BLaER1 (cell line): ENCODE measurements at regions not wholly inside any gene's neighbourhood (a gene's known extent, or its start where the extent isn't known, plus 50 kb on each side); places are given as distances from the start of the nearest gene placed in this dataset.

Experiments used
- H3K27ac ChIP-seq: shearing (Covaris generic); formaldehyde crosslinking; 2 replicates; pipeline ENCODE4 v1.8.1; 2022
- H3K27me3 ChIP-seq: shearing (Covaris generic); formaldehyde crosslinking; 2 replicates; pipeline ENCODE4 v1.8.1; 2022
- H3K36me3 ChIP-seq: shearing (Covaris generic); formaldehyde crosslinking; 2 replicates; pipeline ENCODE4 v1.8.1; 2022
- H3K4me1 ChIP-seq: shearing (Covaris generic); formaldehyde crosslinking; 2 replicates; pipeline ENCODE4 v1.8.1; 2022
- H3K4me2 ChIP-seq: shearing (Covaris generic); formaldehyde crosslinking; 2 replicates; pipeline ENCODE4 v1.8.1; 2022
- H3K4me3 ChIP-seq: shearing (Covaris generic); formaldehyde crosslinking; 2 replicates; pipeline ENCODE4 v1.8.1; 2022
- H3K9ac ChIP-seq: shearing (Covaris generic); formaldehyde crosslinking; 2 replicates; pipeline ENCODE4 v1.8.1; 2022
- H3K9me3 ChIP-seq: shearing (Covaris generic); formaldehyde crosslinking; 2 replicates; pipeline ENCODE4 v1.8.1; 2022
- H4K20me1 ChIP-seq: shearing (Covaris generic); formaldehyde crosslinking; 2 replicates; pipeline ENCODE4 v1.8.1; 2022
- Cebpa-rat ChIP-seq: shearing (Covaris generic); IDR thresholded peaks from 2 replicates; pipeline ENCODE4 v1.8.1; 2022

GRCh38 chr6:85125526-85125925, 324.4 kb upstream of the NT5E start:
- H3K36me3 ChIP-seq = no peaks in the 10 kb centered on the region
- no peaks in the 10 kb centered on the region for H3K9me3 ChIP-seq
- no peak overlapping the region for H3K4me2 ChIP-seq
- no peaks in the 10 kb centered on the region for H4K20me1 ChIP-seq
- no peak for TF ChIP-seq Cebpa-rat
- H3K4me3 ChIP-seq = no peak overlapping the region
- H3K27me3 ChIP-seq = no peaks in the 10 kb centered on the region
- no peaks in the 10 kb centered on the region for H3K4me1 ChIP-seq
- no peak overlapping the region for H3K9ac ChIP-seq
- H3K27ac ChIP-seq = no peak overlapping the region

- no peak overlapping the region for H3K4me3 ChIP-seq
- no peaks in the 10 kb centered on the region for H3K36me3 ChIP-seq
- H3K27me3 ChIP-seq = no peaks in the 10 kb centered on the region
- H3K9me3 ChIP-seq = no peaks in the 10 kb centered on the region
- no peaks in the 10 kb centered on the region for H3K4me1 ChIP-seq
- H3K4me2 ChIP-seq = no peak overlapping the region
- no peaks in the 10 kb centered on the region for H4K20me1 ChIP-seq
- no peak for TF ChIP-seq Cebpa-rat
- no peak overlapping the region for H3K27ac ChIP-seq
- H3K9ac ChIP-seq = no peak overlapping the region
These were observed 325.2 kb upstream of the NT5E start for GRCh38 chr6:85124472-85125354.

- no peak overlapping the region for H3K4me2 ChIP-seq
- H3K9ac ChIP-seq = no peak overlapping the region
- H3K27ac ChIP-seq = no peak overlapping the region
- no peaks in the 10 kb centered on the region for H3K27me3 ChIP-seq
- no peaks in the 10 kb centered on the region for H4K20me1 ChIP-seq
- no peaks in the 10 kb centered on the region for H3K36me3 ChIP-seq
- H3K4me3 ChIP-seq = no peak overlapping the region
- no peaks in the 10 kb centered on the region for H3K4me1 ChIP-seq
- H3K9me3 ChIP-seq = no peaks in the 10 kb centered on the region
- no peak for TF ChIP-seq Cebpa-rat
These were observed 328.7 kb upstream of the NT5E start for GRCh38 chr6:85121158-85121557.

- Histone ChIP-seq H3K4me2 (no peak overlapping the region), H3K36me3 (no peaks in the 10 kb centered on the region), H3K27me3 (no peaks in the 10 kb centered on the region), H3K4me3 (no peak overlapping the region), H3K4me1 (no peaks in the 10 kb centered on the region), H3K9me3 (no peaks in the 10 kb centered on the region), H3K9ac (no peak overlapping the region), H4K20me1 (no peaks in the 10 kb centered on the region), H3K27ac (no peak overlapping the region)
- no peak for TF ChIP-seq Cebpa-rat
These were observed 331.1 kb upstream of the NT5E start for GRCh38 chr6:85118652-85119235.

GRCh38 chr6:85118233-85118632, 331.6 kb upstream of the NT5E start:
- H4K20me1 ChIP-seq = no peaks in the 10 kb centered on the region
- no peak overlapping the region for H3K4me3 ChIP-seq
- H3K9me3 ChIP-seq = no peaks in the 10 kb centered on the region
- no peaks in the 10 kb centered on the region for H3K27me3 ChIP-seq
- no peak overlapping the region for H3K9ac ChIP-seq
- H3K4me2 ChIP-seq = no peak overlapping the region
- TF ChIP-seq Cebpa-rat = no peak
- H3K4me1 ChIP-seq = no peaks in the 10 kb centered on the region
- H3K36me3 ChIP-seq = no peaks in the 10 kb centered on the region
- no peak overlapping the region for H3K27ac ChIP-seq

GRCh38 chr6:85116475-85116874, 333.4 kb upstream of the NT5E start:
- no peak overlapping the region for H3K4me2 ChIP-seq
- no peaks in the 10 kb centered on the region for H3K36me3 ChIP-seq
- no peaks in the 10 kb centered on the region for H4K20me1 ChIP-seq
- no peaks in the 10 kb centered on the region for H3K4me1 ChIP-seq
- H3K4me3 ChIP-seq = no peak overlapping the region
- no peaks in the 10 kb centered on the region for H3K9me3 ChIP-seq
- H3K9ac ChIP-seq = no peak overlapping the region
- H3K27ac ChIP-seq = no peak overlapping the region
- H3K27me3 ChIP-seq = no peaks in the 10 kb centered on the region
- no peak for TF ChIP-seq Cebpa-rat

GRCh38 chr6:85115876-85116275, 334.0 kb upstream of the NT5E start:
- Histone ChIP-seq H4K20me1 (no peaks in the 10 kb centered on the region), H3K9ac (no peak overlapping the region)
- no peak for TF ChIP-seq Cebpa-rat

GRCh38 chr6:85115376-85115775, 334.5 kb upstream of the NT5E start:
- no peak for TF ChIP-seq Cebpa-rat
- H3K27ac ChIP-seq = no peak overlapping the region
- no peak overlapping the region for H3K9ac ChIP-seq
- H3K9me3 ChIP-seq = no peaks in the 10 kb centered on the region
- no peaks in the 10 kb centered on the region for H3K36me3 ChIP-seq
- no peaks in the 10 kb centered on the region for H4K20me1 ChIP-seq
- no peaks in the 10 kb centered on the region for H3K4me1 ChIP-seq
- H3K4me3 ChIP-seq = no peak overlapping the region
- no peak overlapping the region for H3K4me2 ChIP-seq
- H3K27me3 ChIP-seq = no peaks in the 10 kb centered on the region

More at GRCh38 chr6:85115876-85116275, 334.0 kb upstream of the NT5E start:
- Histone ChIP-seq H3K4me3 (no peak overlapping the region), H3K4me2 (no peak overlapping the region), H3K4me1 (no peaks in the 10 kb centered on the region), H3K27ac (no peak overlapping the region), H3K9me3 (no peaks in the 10 kb centered on the region), H3K27me3 (no peaks in the 10 kb centered on the region), H3K36me3 (no peaks in the 10 kb centered on the region)

GRCh38 chr6:85114581-85114935, 335.3 kb upstream of the NT5E start:
- TF ChIP-seq Cebpa-rat = no peak
- Histone ChIP-seq H3K27me3 (no peaks in the 10 kb centered on the region), H3K4me1 (no peaks in the 10 kb centered on the region), H3K9me3 (no peaks in the 10 kb centered on the region), H3K36me3 (no peaks in the 10 kb centered on the region), H3K9ac (no peak overlapping the region), H3K4me3 (no peak overlapping the region), H4K20me1 (no peaks in the 10 kb centered on the region), H3K27ac (no peak overlapping the region), H3K4me2 (no peak overlapping the region)

- Histone ChIP-seq H3K4me2 (no peak overlapping the region), H3K9ac (no peak overlapping the region), H3K4me1 (no peaks in the 10 kb centered on the region), H3K36me3 (no peaks in the 10 kb centered on the region), H4K20me1 (no peaks in the 10 kb centered on the region), H3K4me3 (no peak overlapping the region), H3K9me3 (no peaks in the 10 kb centered on the region), H3K27ac (no peak overlapping the region), H3K27me3 (no peaks in the 10 kb centered on the region)
- TF ChIP-seq Cebpa-rat = no peak
These were observed 335.8 kb upstream of the NT5E start for GRCh38 chr6:85113934-85114580.
